PC-3 (cell line): ENCODE measurements at regions not wholly inside any gene's neighbourhood (a gene's known extent, or its start where the extent isn't known, plus 50 kb on each side); places are given as distances from the start of the nearest gene placed in this dataset.

Experiments used
- CTCF ChIP-seq: fragments of 300-600 bp; sonication (generic); conservative IDR thresholded peaks from 2 replicates; pipeline ENCODE4 v1.5.1; 2017; ENCODE audit warnings: antibody characterized with exemption, low read depth, mild to moderate bottlenecking, low read length
- EZH2 ChIP-seq: fragments of 300-600 bp; sonication (generic); IDR thresholded peaks from one replicate; pipeline ENCODE4 v1.6.1; 2017; ENCODE audit warnings: antibody characterized with exemption, mild to moderate bottlenecking, low read length; ENCODE audit not compliant: unreplicated experiment

GRCh38 chr2:42974721-42975717 lies 182.6 kb upstream of the HAAO start:
- peak; percentile 88 for TF ChIP-seq CTCF
- TF ChIP-seq EZH2 = no peak
